ENCODE measurements at regions not wholly inside any gene's neighbourhood (a gene's known extent, or its start where the extent isn't known, plus 50 kb on each side); places are given as distances from the start of the nearest gene placed in this dataset.

- H3K27ac ChIP-seq: no peak overlapping the region
- TF ChIP-seq, protein P1, sequence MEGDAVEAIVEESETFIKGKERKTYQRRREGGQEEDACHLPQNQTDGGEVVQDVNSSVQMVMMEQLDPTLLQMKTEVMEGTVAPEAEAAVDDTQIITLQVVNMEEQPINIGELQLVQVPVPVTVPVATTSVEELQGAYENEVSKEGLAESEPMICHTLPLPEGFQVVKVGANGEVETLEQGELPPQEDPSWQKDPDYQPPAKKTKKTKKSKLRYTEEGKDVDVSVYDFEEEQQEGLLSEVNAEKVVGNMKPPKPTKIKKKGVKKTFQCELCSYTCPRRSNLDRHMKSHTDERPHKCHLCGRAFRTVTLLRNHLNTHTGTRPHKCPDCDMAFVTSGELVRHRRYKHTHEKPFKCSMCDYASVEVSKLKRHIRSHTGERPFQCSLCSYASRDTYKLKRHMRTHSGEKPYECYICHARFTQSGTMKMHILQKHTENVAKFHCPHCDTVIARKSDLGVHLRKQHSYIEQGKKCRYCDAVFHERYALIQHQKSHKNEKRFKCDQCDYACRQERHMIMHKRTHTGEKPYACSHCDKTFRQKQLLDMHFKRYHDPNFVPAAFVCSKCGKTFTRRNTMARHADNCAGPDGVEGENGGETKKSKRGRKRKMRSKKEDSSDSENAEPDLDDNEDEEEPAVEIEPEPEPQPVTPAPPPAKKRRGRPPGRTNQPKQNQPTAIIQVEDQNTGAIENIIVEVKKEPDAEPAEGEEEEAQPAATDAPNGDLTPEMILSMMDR (conservative IDR thresholded peaks at IDR 0.05): no peak
- TF ChIP-seq ZFX (IDR thresholded peaks at IDR 0.05): no peak
Observed at GRCh38 chr21:18937337-18937736, 533.8 kb upstream of the TMPRSS15 start.

GRCh38 chr21:18940791-18941190, 537.2 kb upstream of the TMPRSS15 start:
- no peak overlapping the region for H3K27ac ChIP-seq
- no peak for TF ChIP-seq ZFX (IDR thresholded peaks at IDR 0.05)
- TF ChIP-seq, protein P1 (conservative IDR thresholded peaks at IDR 0.05): no peak

DNA sequence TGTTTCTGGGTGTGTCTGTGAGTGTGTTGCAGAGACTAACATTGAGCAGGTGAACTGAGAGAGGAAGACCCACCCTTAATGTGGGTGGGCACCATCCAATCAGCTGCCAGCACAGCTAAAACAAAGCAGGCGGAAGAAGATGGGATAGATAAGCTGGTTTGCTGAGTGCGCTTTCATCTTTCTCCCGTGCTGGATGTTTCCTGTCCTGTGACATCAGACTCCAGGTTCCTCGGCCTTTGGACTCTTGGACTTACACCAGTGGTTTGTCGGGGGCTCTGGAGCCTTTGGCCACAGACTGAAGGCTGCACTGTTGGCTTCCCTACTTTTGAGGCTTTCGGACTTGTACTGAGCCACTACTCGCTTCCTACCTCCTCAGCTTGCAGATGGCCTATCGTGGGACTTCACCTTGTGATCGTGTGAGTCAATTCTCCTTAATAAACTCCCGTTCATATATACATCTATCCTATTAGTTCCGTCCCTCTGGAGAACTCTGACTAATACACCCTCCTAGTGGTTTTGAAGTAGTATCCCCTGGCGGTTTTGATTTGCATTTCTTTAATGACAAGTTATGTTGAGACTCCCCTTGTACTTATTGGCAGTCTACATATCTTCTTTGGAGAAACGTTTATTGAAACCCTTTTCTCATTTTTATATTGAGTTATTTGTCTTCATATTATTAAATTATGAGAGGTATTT, 546.6 kb upstream of the TMPRSS15 start:
- no peak overlapping the region for H3K27ac ChIP-seq
- no peak for TF ChIP-seq ZFX (IDR thresholded peaks at IDR 0.05)
- TF ChIP-seq, protein P1 (conservative IDR thresholded peaks at IDR 0.05): no peak

DNA sequence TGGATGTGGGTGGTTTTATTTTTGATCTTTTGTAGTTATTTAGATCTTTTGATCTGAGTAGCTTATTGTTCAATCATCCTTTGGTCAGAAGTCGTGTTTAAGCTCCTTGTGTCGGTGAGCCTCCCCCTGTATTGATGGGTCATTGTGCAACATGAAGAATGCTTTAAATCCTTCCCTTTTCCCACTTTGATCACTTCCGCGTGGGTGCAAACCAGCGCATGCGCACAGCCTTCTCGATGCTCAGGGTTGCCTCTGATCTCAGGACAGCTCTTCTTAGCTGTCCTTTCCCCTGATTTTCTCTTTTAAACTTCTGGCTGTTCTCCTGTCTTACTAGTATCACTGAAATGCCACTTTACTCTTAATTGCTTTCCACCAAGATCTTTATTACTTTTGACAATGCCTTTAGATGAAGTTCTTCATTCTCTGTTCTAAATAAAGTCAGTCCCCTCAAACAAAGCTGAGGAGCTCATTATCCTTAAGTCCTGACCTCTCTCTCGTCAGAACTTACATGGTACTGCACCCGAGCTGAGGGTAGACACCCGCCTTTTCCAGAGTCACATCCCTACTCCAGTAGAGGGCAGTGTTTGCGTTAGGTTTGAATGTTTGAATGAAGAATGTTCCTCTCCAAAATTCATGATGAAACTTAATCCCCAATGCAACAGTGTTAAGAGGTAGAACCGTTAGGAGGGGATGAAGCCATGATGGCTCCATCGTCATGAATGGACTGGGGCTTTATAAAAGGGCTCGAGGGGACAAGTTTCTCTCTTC, 547.9 kb upstream of the TMPRSS15 start:
- no peak overlapping the region for H3K27ac ChIP-seq
- no peak for TF ChIP-seq ZFX (IDR thresholded peaks at IDR 0.05)
- TF ChIP-seq, protein P1 (conservative IDR thresholded peaks at IDR 0.05): peak; percentile 81

DNA sequence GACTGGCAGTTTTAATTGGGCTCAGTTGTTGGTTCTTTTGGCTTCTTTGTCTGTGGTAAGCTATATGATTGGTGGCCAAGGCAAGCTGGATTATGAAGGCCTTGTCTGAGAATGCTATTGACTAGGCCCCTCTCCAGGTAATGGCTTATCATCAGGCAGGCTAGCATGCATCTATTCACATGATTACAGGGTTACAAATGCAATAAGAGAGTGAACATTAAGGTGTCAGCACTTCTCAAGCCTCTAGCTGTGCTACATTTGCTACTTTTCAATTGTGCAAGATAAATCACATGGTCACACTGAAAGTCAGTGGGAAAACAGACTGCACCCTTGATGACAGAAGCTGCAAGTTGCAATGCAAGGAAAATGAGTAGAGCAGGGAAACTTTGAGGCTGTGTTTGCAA, 550.9 kb upstream of the TMPRSS15 start:
- H3K27ac ChIP-seq: no peak overlapping the region
- TF ChIP-seq ZFX (IDR thresholded peaks at IDR 0.05): no peak
- TF ChIP-seq, protein P1 (conservative IDR thresholded peaks at IDR 0.05): no peak

- no peak overlapping the region for H3K27ac ChIP-seq
- no peak for TF ChIP-seq ZFX (IDR thresholded peaks at IDR 0.05)
- TF ChIP-seq, protein P1 (conservative IDR thresholded peaks at IDR 0.05): no peak
Observed at GRCh38 chr21:18959817-18960216, 556.2 kb upstream of the TMPRSS15 start.

DNA sequence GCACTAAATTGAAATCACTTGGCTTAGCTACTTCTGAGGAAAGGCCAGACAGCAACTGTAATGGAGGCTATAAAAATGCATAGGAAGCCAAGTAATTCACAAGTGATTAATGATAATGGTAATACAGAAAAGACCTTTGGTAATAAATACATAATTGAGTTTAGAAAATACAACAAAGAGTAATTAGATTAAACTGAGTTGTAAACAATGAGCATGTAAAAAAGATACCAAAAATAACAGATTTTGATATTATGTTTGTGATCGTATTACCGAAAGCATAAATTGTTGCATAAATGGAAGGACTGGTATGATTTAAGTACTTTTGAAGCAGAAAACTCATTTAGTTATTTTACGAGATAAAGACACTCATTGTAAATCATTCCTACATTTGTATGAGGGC, 556.7 kb upstream of the TMPRSS15 start:
- no peak overlapping the region for H3K27ac ChIP-seq
- TF ChIP-seq ZFX (IDR thresholded peaks at IDR 0.05): no peak
- TF ChIP-seq, protein P1 (conservative IDR thresholded peaks at IDR 0.05): no peak
